GM12874 (cell line): ENCODE measurements at regions not wholly inside any gene's neighbourhood (a gene's known extent, or its start where the extent isn't known, plus 50 kb on each side); places are given as distances from the start of the nearest gene placed in this dataset.

Source experiments
- CTCF ChIP-seq: IDR thresholded peaks from 2 replicates; pipeline ENCODE4 v1.5.1; 2011; ENCODE audit warnings: low read depth, mild to moderate bottlenecking, control low read depth, low read length, moderate library complexity; ENCODE audit not compliant: insufficient read depth

- TF ChIP-seq CTCF: no peak
Observed at GRCh38 chr12:76199808-76200207, 115.3 kb upstream of the NAP1L1 start.

GRCh38 chr12:76198839-76199238 is 114.4 kb upstream of the NAP1L1 start:
- TF ChIP-seq CTCF: no peak

- no peak for TF ChIP-seq CTCF
Observed at GRCh38 chr12:76197283-76197682, 112.8 kb upstream of the NAP1L1 start.

GRCh38 chr12:76195920-76196319 is 111.4 kb upstream of the NAP1L1 start:
- TF ChIP-seq CTCF: no peak

GRCh38 chr12:76194724-76195123 is 110.2 kb upstream of the NAP1L1 start:
- no peak for TF ChIP-seq CTCF

- no peak for TF ChIP-seq CTCF
Observed at GRCh38 chr12:76193961-76194360, 109.5 kb upstream of the NAP1L1 start.

- TF ChIP-seq CTCF: no peak
Observed at GRCh38 chr12:76192416-76192815, 107.9 kb upstream of the NAP1L1 start.

GRCh38 chr12:76190299-76190698 is 105.8 kb upstream of the NAP1L1 start:
- TF ChIP-seq CTCF: no peak
